Mammary epithelial cell (primary cell): ENCODE measurements at regions not wholly inside any gene's neighbourhood (a gene's known extent, or its start where the extent isn't known, plus 50 kb on each side); places are given as distances from the start of the nearest gene placed in this dataset.

ENCODE experiments used
- EZH2 ChIP-seq: IDR thresholded peaks from 2 replicates; pipeline ENCODE4 v1.6.1; 2012; ENCODE audit warnings: low read length, inconsistent platforms, borderline replicate concordance
- TF ChIP-seq, protein P1 (sequence below), 2 donors: IDR thresholded peaks in 1 of 2; conservative IDR thresholded peaks in 1 of 2; 2 replicates each; pipeline ENCODE4 v1.5.1; 2011 to 2012; ENCODE audit warnings: inconsistent platforms in 2 of 2, low read length in 2 of 2, mild to moderate bottlenecking in 2 of 2, control low read depth in 1 of 2, low read depth in 1 of 2; ENCODE audit not compliant: insufficient read depth in 1 of 2; ENCODE audit errors: extremely low read depth in 1 of 2

DNA sequence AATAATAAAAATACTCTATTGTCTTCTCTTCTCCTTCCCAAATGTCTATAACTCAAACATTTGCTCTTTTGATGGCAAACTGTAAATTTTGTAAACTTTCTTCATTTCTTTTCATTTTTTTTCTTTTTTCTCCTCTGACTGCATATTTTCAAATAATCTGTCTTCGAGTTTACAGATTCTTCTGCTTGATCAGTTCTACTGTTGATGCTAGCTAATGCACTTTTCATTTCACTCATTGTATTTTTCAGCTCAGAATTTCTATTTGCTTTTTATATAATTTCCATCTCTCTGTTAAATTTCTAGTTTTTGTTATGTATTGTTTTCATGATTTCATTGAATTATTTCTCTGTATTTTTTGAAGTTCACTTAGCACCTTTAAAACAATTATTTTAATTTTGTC lies 646.8 kb upstream of the INTU start:
- TF ChIP-seq, protein P1, sequence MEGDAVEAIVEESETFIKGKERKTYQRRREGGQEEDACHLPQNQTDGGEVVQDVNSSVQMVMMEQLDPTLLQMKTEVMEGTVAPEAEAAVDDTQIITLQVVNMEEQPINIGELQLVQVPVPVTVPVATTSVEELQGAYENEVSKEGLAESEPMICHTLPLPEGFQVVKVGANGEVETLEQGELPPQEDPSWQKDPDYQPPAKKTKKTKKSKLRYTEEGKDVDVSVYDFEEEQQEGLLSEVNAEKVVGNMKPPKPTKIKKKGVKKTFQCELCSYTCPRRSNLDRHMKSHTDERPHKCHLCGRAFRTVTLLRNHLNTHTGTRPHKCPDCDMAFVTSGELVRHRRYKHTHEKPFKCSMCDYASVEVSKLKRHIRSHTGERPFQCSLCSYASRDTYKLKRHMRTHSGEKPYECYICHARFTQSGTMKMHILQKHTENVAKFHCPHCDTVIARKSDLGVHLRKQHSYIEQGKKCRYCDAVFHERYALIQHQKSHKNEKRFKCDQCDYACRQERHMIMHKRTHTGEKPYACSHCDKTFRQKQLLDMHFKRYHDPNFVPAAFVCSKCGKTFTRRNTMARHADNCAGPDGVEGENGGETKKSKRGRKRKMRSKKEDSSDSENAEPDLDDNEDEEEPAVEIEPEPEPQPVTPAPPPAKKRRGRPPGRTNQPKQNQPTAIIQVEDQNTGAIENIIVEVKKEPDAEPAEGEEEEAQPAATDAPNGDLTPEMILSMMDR (conservative IDR thresholded peaks at IDR 0.05 in 1 of 2, IDR thresholded peaks at IDR 0.05 in 1 of 2; ENCODE audit: extremely low read depth in 1 of 2, insufficient read depth in 1 of 2, low read depth in 1 of 2, low read length in 2 of 2), result no peak
- no peak for TF ChIP-seq EZH2
